Inflammatory macrophage treated with lipopolysaccharide for 4 hours (primary cell): ENCODE measurements at regions not wholly inside any gene's neighbourhood (a gene's known extent, or its start where the extent isn't known, plus 50 kb on each side); places are given as distances from the start of the nearest gene placed in this dataset.
"Not testable (repeated sequence)": the region's sequence is repeated elsewhere in the genome, so short reads cannot be mapped to it uniquely, and the experiment has no call there.

Experiments
- DNase-seq: peaks from one replicate; pipeline ENCODE4 v3.0.0-alpha.2; 2020

GRCh38 chr9:74107692-74108091 is 389.4 kb upstream of the RORB start:
- no peak for DNase-seq

GRCh38 chr9:74115976-74116375 is 381.2 kb upstream of the RORB start:
- DNase-seq, result no peak

DNA sequence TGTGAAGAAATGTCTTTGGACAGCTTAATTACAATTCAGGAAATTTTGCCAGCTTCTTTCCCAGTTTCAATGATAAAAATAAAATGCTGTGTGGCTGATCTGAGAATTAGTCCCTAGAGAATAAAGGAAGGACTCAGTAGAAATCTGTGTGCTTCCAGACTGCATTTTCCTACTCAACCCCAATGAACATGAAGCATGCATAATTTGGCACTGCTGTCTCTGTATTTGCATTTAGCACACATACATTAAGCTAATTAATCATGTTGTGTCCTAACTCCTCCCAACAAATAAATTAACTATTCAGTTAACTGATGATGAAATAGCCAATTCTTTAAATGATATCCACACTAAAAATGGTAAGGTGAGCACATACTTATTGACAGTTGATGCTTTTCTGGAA is 380.0 kb upstream of the RORB start:
- no peak for DNase-seq

DNA sequence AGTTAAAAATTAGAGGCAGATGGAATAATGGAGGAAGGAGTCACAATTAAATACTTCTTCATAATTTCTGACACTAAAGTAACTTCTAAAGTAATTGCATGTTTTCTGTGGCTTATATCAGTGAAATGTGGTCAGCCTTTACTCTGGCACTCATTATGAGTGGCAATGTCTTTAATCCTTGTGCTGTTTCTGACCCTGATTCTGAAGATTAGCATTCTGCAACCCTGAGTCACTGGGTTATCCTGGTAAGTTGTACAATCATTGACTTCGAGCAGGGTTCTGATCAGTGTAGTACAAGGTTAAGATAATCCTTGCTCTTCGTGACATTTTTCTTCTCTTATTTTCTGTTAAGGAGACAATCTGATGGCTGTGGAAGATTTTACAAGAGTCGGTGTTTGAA is 379.4 kb upstream of the RORB start:
- DNase-seq, result no peak

DNA sequence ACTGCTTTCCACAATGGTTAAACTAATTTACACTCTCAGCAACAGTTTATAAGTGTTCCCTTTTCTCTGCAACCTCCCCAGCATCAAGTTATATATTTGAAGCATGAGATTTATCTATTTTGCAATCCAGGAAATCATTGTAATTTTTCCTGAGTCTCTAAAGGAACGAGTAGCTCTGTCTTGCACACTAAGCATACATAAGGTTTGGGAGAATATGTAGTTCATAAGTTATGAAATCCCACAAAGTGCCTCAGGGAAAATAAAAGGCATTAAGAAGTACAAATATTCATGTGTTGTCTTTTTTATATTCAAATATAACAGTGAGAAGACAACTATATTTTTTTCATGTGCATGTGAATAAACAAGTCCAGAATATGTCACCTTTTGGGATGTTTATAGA is 377.1 kb upstream of the RORB start:
- DNase-seq, result no peak

- no peak for DNase-seq
These were observed 376.7 kb upstream of the RORB start for GRCh38 chr9:74120470-74120869.

DNA sequence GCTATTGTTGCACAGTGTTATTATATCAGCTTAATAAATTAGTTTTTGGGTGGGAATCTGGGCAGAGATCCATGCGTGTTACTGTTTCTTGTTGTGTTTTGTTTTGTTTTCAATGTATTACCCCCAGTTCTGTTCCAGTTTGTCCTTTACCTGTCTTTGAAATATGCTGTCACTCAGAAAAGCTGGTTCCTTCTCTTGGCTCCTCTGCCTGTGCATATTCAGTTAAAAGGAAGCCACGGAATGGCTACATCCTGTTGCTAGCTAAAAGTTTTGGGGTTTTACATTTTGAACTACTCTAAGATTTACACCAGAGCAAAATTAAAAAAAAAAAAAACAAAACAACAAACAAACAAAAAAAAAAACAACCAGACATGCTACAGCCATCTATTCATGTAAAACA is 374.9 kb upstream of the RORB start:
- no peak for DNase-seq

GRCh38 chr9:74122661-74123060 is 374.5 kb upstream of the RORB start:
- DNase-seq, result no peak

GRCh38 chr9:74125941-74126340 is 371.2 kb upstream of the RORB start:
- no peak for DNase-seq

- DNase-seq, result no peak
These were observed 364.1 kb upstream of the RORB start for GRCh38 chr9:74132986-74133385.

DNA sequence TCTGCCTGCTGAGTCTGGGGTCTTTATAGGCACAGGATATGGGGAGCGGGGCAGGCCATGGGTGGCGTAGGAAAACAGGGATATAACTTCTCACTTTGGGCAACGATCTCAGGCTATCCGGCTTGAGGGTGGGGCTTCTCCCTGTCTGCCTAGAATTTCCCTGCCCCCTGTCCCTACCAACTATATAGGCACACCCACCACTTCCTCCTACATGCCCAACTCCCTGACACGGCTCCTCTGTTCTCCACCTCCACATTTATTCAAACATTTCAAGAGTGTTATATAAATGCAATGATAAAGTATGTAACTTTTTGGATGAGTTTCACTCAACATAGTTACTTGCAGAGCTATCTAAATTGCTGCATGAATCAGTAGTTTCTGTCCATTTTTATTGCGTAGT is 363.2 kb upstream of the RORB start:
- no peak for DNase-seq

GRCh38 chr9:74138182-74138581 is 359.0 kb upstream of the RORB start:
- DNase-seq, result no peak

DNA sequence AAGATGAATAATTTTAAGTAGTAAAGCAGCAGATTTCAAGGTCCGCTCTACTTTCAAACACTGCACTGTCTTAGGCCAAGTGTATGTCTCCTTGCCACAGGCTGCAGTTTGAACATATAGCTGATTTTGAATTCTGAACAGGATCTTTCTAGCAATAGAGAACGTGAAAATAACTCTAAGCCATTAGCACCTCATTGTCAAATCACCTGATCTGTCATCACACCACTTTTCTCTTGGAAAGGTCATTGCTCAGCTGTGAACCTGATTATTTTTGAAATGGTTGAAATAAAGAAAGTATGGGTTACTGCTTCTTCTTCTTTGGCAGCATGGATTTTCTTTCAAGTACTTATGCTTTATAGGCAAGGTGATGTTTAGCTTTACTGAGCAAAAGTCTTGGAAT is 357.0 kb upstream of the RORB start:
- DNase-seq, result no peak

GRCh38 chr9:74147906-74148305 is 349.2 kb upstream of the RORB start:
- no peak for DNase-seq

DNA sequence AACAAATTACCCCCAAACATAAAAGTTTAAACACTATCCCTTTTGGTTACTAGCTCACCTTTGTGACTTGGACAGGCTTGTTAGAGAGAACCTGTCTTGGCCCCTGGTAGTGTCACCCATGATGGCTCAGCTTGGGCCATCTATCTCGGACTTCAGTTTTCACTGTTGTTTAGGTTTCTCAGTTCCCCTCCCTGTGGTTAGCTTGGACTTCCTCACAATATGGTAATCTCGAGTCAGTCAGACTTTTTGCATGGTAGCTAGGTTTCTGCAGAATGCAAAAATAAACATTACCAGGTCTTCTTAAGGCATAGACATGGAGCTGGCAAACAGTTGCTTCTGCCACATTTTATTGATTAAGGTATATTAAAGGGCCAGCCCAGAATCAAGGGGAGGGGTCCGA is 324.3 kb upstream of the RORB start:
- no peak for DNase-seq

DNA sequence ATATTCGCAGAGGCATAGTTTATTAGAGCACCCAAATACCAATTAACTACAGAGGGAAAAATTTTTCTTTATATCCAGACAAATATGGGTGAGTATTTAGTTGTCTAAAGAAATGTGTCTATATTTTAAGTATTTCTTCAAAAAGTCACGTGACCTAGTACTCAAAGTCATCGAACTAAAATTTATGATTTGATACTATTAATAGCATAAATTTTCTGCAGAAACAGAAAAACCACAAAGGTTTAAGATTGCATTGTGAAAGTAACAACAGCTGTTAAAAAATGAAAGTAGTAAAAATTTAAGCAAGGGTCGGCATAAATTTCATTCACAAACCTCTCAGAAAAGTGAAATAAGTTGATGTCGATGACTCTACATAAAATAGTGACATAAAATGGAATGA is 323.9 kb upstream of the RORB start:
- no peak for DNase-seq

GRCh38 chr9:74197771-74198170 is 299.4 kb upstream of the RORB start:
- not testable (repeated sequence) for DNase-seq

DNA sequence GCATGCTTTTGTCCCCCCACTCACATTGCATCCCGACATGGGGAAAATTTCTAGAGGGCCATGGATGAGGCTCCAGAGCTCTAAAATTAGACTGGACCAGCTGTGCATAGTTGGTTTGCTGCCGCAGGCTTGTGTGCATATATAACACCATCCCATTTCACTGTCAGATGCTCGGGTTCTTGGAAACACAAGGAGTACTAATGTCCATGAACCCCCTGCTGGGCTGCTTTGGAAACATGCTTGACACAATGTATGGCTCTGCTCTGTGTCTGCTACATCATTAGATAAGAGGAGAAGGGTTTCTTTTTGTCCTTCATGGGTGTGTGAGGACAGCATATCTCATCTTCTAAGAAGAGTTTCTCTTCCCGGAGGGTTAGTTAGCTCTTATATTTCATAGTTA is 292.1 kb upstream of the RORB start:
- DNase-seq, result no peak

DNA sequence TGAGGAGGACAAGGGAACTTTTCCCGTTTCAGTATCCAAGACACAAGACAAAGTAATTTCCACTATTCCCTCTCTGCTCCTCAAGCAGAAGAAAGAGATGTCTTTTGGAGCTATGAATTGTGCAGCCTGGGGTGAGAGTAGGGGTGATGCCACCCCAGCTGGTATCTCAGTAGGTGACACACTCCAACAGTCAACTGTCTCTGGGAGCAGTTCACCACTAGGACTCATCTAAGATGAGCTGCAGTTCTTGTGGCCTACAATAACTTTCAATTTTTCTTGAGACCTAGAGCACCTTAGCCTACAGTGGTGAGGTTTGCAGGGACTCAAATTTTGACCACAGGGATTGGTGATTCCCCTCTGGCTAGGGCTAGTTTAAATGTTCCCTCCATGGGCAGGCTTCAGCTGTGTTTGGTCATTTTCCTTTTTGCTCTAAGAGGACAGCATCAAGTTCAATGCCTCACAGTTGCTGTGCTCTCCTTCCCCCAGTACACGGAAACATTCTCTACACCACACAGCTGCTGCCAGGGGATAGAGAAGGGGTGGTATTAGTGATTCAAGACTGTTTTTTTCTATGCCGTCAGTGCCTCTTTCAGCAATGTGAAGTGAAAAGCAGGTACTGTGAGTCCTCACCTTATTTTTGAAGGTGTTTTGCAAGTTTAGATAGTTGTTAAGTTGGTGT is 278.6 kb upstream of the RORB start:
- DNase-seq, result no peak

- DNase-seq, result no peak
These were observed 276.8 kb upstream of the RORB start for GRCh38 chr9:74220327-74220726.

GRCh38 chr9:74236857-74237256 is 260.3 kb upstream of the RORB start:
- no peak for DNase-seq

DNA sequence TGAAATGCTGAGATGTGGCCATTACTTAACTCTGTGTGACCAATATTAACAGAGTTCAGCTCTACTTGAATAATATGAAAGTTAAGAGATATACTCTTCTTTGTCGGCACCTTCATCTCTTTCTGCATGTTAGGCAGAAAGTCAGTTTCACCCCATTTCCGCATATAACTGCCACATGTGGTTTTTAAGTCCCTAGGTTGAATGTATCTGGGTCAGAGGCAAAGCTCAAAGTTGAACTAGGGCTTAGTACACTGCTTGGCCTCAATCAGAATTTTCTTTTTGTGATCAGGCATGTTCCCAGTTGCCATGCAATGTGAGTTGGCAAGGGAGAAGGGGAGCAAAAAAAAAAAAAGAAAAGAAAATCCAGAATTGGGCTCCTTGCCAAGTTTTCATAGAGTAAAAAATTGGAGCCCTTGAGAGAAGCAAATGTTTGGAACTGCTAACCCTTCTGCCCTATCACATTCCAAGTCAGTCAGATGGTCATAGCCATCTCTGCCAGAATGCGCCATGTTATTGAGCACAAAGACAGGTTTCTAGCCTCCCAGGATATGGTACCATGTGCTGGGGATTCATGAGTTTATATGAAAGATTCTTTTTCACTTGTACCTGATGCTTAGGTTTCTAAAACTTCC is 251.2 kb upstream of the RORB start:
- no peak for DNase-seq

DNA sequence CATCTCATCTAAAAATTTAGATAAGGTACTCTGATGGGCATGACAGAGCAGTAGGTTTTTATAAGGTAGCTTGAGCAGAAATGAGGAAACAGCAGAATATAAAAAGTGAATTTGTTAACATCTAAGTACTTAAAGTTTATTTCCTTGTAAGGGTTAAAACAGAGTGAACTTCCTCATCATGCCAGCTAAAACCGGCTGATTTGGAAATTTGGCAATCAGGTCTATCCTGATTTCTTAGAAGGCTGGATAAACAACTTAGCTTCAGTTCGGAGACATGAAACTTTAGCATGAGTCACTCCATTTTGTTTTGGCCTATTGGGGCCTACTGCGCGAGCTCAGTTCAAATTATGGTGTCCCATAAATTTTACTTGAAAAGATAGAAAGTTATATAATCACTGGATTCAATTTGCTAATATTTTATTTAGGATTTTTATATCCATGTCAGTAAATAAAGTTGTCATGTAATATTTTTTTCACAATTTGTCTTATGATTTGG is 241.6 kb upstream of the RORB start:
- no peak for DNase-seq

- no peak for DNase-seq
These were observed 221.1 kb upstream of the RORB start for GRCh38 chr9:74275872-74276508.

GRCh38 chr9:74277532-74277931 is 219.6 kb upstream of the RORB start:
- no peak for DNase-seq
